Activated naive CD8-positive, alpha-beta T cell treated with anti-CD3 and anti-CD28 coated beads, Interleukin-2, amount 50 U/mL, for 24 hours (primary cell): ENCODE measurements at regions not wholly inside any gene's neighbourhood (a gene's known extent, or its start where the extent isn't known, plus 50 kb on each side); places are given as distances from the start of the nearest gene placed in this dataset.
"Not testable (repeated sequence)": the region's sequence is repeated elsewhere in the genome, so short reads cannot be mapped to it uniquely, and the experiment has no call there.

ENCODE experiments used
- ATAC-seq: fragments of 150-1000 bp; cut with Tn5 transposase; one replicate; pipeline ENCODE4 v1.10.0; 2021
- DNase-seq: peaks from one replicate; pipeline ENCODE4 v3.0.0; 2021
- H3K27ac Mint-ChIP-seq: one replicate; pipeline ENCODE4 v1.8.0; 2021; ENCODE audit warnings: mild to moderate bottlenecking, mixed read lengths
- H3K27me3 Mint-ChIP-seq: one replicate; pipeline ENCODE4 v1.8.0; 2021; ENCODE audit warnings: mixed read lengths
- H3K36me3 Mint-ChIP-seq: one replicate; pipeline ENCODE4 v1.8.0; 2021; ENCODE audit warnings: low read depth, mixed read lengths
- H3K4me1 Mint-ChIP-seq: one replicate; pipeline ENCODE4 v1.8.0; 2021; ENCODE audit warnings: mixed read lengths
- H3K4me3 Mint-ChIP-seq: one replicate; pipeline ENCODE4 v1.8.0; 2021; ENCODE audit warnings: mild to moderate bottlenecking, moderate library complexity, mixed read lengths
- H3K9me3 Mint-ChIP-seq: one replicate; pipeline ENCODE4 v1.8.0; 2021; ENCODE audit warnings: mixed read lengths

- no peak for DNase-seq
- no peaks in the 10 kb centered on the region for H3K9me3 Mint-ChIP-seq
- no peaks in the 10 kb centered on the region for H3K27me3 Mint-ChIP-seq
- H3K27ac Mint-ChIP-seq: no peak overlapping the region
- ATAC-seq: no peak
- H3K4me1 Mint-ChIP-seq: no peaks in the 10 kb centered on the region
- H3K4me3 Mint-ChIP-seq: no peak overlapping the region
- no peaks in the 10 kb centered on the region for H3K36me3 Mint-ChIP-seq
These were observed 1046.0 kb upstream of the TMEFF2 start for GRCh38 chr2:193240752-193241151.

GRCh38 chr2:193231634-193232033, 1036.9 kb upstream of the TMEFF2 start:
- Mint-ChIP-seq H3K4me1 (no peaks in the 10 kb centered on the region), H3K36me3 (no peaks in the 10 kb centered on the region), H3K4me3 (no peak overlapping the region), H3K27ac (no peak overlapping the region), H3K9me3 (no peaks in the 10 kb centered on the region), H3K27me3 (no peaks in the 10 kb centered on the region)
- ATAC-seq (no peak), DNase-seq (no peak)

GRCh38 chr2:193228276-193228675, 1033.5 kb upstream of the TMEFF2 start:
- DNase-seq (no peak), ATAC-seq (no peak)
- no peaks in the 10 kb centered on the region for H3K4me1 Mint-ChIP-seq
- H3K4me3 Mint-ChIP-seq: no peak overlapping the region
- no peaks in the 10 kb centered on the region for H3K9me3 Mint-ChIP-seq
- H3K27me3 Mint-ChIP-seq: no peaks in the 10 kb centered on the region
- H3K27ac Mint-ChIP-seq: no peak overlapping the region
- no peaks in the 10 kb centered on the region for H3K36me3 Mint-ChIP-seq

GRCh38 chr2:193222454-193222853, 1027.7 kb upstream of the TMEFF2 start:
- Mint-ChIP-seq H3K4me1 (no peaks in the 10 kb centered on the region), H3K27ac (no peak overlapping the region), H3K27me3 (no peaks in the 10 kb centered on the region), H3K36me3 (no peaks in the 10 kb centered on the region), H3K4me3 (no peak overlapping the region), H3K9me3 (no peaks in the 10 kb centered on the region)
- ATAC-seq (no peak), DNase-seq (no peak)

- H3K27me3 Mint-ChIP-seq: no peaks in the 10 kb centered on the region
- no peaks in the 10 kb centered on the region for H3K4me1 Mint-ChIP-seq
- DNase-seq: no peak
- no peaks in the 10 kb centered on the region for H3K36me3 Mint-ChIP-seq
- H3K4me3 Mint-ChIP-seq: no peak overlapping the region
- ATAC-seq: no peak
- no peak overlapping the region for H3K27ac Mint-ChIP-seq
- H3K9me3 Mint-ChIP-seq: no peaks in the 10 kb centered on the region
These were observed 1024.7 kb upstream of the TMEFF2 start for GRCh38 chr2:193219413-193219812.

- Mint-ChIP-seq H3K4me1 (no peaks in the 10 kb centered on the region), H3K36me3 (no peaks in the 10 kb centered on the region), H3K27me3 (no peaks in the 10 kb centered on the region), H3K27ac (no peak overlapping the region), H3K4me3 (no peak overlapping the region), H3K9me3 (peaks cover 6% of the 10 kb centered on the region)
- no peak for ATAC-seq
- DNase-seq: no peak
These were observed 1006.9 kb upstream of the TMEFF2 start for GRCh38 chr2:193201583-193201982.

GRCh38 chr2:193199322-193199721, 1004.6 kb upstream of the TMEFF2 start:
- Mint-ChIP-seq H3K36me3 (no peaks in the 10 kb centered on the region), H3K27ac (no peak overlapping the region), H3K27me3 (no peaks in the 10 kb centered on the region), H3K9me3 (peaks cover 9% of the 10 kb centered on the region), H3K4me1 (no peaks in the 10 kb centered on the region), H3K4me3 (no peak overlapping the region)
- ATAC-seq: no peak
- no peak for DNase-seq

GRCh38 chr2:193187816-193188215, 993.1 kb upstream of the TMEFF2 start:
- H3K27ac Mint-ChIP-seq: no peak overlapping the region
- no peaks in the 10 kb centered on the region for H3K36me3 Mint-ChIP-seq
- H3K27me3 Mint-ChIP-seq: no peaks in the 10 kb centered on the region
- peaks cover 4% of the 10 kb centered on the region for H3K9me3 Mint-ChIP-seq
- peak overlapping the region; percentile 29 for H3K4me3 Mint-ChIP-seq
- ATAC-seq (no peak), DNase-seq (no peak)
- peaks cover 5% of the 10 kb centered on the region for H3K4me1 Mint-ChIP-seq

- not testable (repeated sequence) for H3K9me3 Mint-ChIP-seq, H3K36me3 Mint-ChIP-seq, H3K27me3 Mint-ChIP-seq, ATAC-seq, DNase-seq, H3K27ac Mint-ChIP-seq, H3K4me1 Mint-ChIP-seq
- H3K4me3 Mint-ChIP-seq: peak overlapping the region; percentile 27
These were observed 976.2 kb upstream of the TMEFF2 start for GRCh38 chr2:193170981-193171380.

- DNase-seq: no peak
- H3K27ac Mint-ChIP-seq: no peak overlapping the region
- H3K27me3 Mint-ChIP-seq: no peaks in the 10 kb centered on the region
- H3K4me1 Mint-ChIP-seq: no peaks in the 10 kb centered on the region
- no peaks in the 10 kb centered on the region for H3K36me3 Mint-ChIP-seq
- H3K4me3 Mint-ChIP-seq: no peak overlapping the region
- no peak for ATAC-seq
- H3K9me3 Mint-ChIP-seq: peaks cover 3% of the 10 kb centered on the region
These were observed 961.7 kb upstream of the TMEFF2 start for GRCh38 chr2:193156480-193156879.

- Mint-ChIP-seq H3K4me3 (no peak overlapping the region), H3K27me3 (no peaks in the 10 kb centered on the region), H3K9me3 (no peaks in the 10 kb centered on the region), H3K36me3 (no peaks in the 10 kb centered on the region), H3K27ac (no peak overlapping the region), H3K4me1 (no peaks in the 10 kb centered on the region)
- ATAC-seq (no peak), DNase-seq (no peak)
These were observed 959.3 kb upstream of the TMEFF2 start for GRCh38 chr2:193154076-193154475.

- ATAC-seq (no peak), DNase-seq (no peak)
- Mint-ChIP-seq H3K27ac (no peak overlapping the region), H3K36me3 (no peaks in the 10 kb centered on the region), H3K4me3 (no peak overlapping the region), H3K4me1 (no peaks in the 10 kb centered on the region), H3K9me3 (no peaks in the 10 kb centered on the region), H3K27me3 (no peaks in the 10 kb centered on the region)
These were observed 958.8 kb upstream of the TMEFF2 start for GRCh38 chr2:193153576-193153975.

- not testable (repeated sequence) for ATAC-seq, H3K4me3 Mint-ChIP-seq, H3K27ac Mint-ChIP-seq, H3K9me3 Mint-ChIP-seq, H3K36me3 Mint-ChIP-seq, H3K27me3 Mint-ChIP-seq, DNase-seq, H3K4me1 Mint-ChIP-seq
These were observed 947.7 kb upstream of the TMEFF2 start for GRCh38 chr2:193142467-193142866.

GRCh38 chr2:193141998-193142397, 947.3 kb upstream of the TMEFF2 start:
- Mint-ChIP-seq H3K27ac (no peak overlapping the region), H3K4me3 (no peak overlapping the region), H3K4me1 (no peaks in the 10 kb centered on the region), H3K27me3 (no peaks in the 10 kb centered on the region), H3K9me3 (no peaks in the 10 kb centered on the region), H3K36me3 (no peaks in the 10 kb centered on the region)
- DNase-seq (no peak), ATAC-seq (no peak)

GRCh38 chr2:193140895-193141294, 946.2 kb upstream of the TMEFF2 start:
- not testable (repeated sequence) for H3K36me3 Mint-ChIP-seq

GRCh38 chr2:193124815-193125214, 930.1 kb upstream of the TMEFF2 start:
- Mint-ChIP-seq H3K4me3 (no peak overlapping the region), H3K36me3 (no peaks in the 10 kb centered on the region), H3K27me3 (no peaks in the 10 kb centered on the region), H3K27ac (no peak overlapping the region), H3K9me3 (no peaks in the 10 kb centered on the region), H3K4me1 (no peaks in the 10 kb centered on the region)
- ATAC-seq (no peak), DNase-seq (no peak)

More at GRCh38 chr2:193140895-193141294, 946.2 kb upstream of the TMEFF2 start:
- H3K4me1 Mint-ChIP-seq, H3K27me3 Mint-ChIP-seq, H3K9me3 Mint-ChIP-seq, ATAC-seq, H3K4me3 Mint-ChIP-seq, DNase-seq, H3K27ac Mint-ChIP-seq: not testable (repeated sequence)
